ENCODE measurements at regions not wholly inside any gene's neighbourhood (a gene's known extent, or its start where the extent isn't known, plus 50 kb on each side); places are given as distances from the start of the nearest gene placed in this dataset.
"Not testable (repeated sequence)": the region's sequence is repeated elsewhere in the genome, so short reads cannot be mapped to it uniquely, and the experiment has no call there.

GRCh38 chr15:70382762-70383458 lies 285.2 kb upstream of the TLE3 start:
- no peak for DNase-seq

DNA sequence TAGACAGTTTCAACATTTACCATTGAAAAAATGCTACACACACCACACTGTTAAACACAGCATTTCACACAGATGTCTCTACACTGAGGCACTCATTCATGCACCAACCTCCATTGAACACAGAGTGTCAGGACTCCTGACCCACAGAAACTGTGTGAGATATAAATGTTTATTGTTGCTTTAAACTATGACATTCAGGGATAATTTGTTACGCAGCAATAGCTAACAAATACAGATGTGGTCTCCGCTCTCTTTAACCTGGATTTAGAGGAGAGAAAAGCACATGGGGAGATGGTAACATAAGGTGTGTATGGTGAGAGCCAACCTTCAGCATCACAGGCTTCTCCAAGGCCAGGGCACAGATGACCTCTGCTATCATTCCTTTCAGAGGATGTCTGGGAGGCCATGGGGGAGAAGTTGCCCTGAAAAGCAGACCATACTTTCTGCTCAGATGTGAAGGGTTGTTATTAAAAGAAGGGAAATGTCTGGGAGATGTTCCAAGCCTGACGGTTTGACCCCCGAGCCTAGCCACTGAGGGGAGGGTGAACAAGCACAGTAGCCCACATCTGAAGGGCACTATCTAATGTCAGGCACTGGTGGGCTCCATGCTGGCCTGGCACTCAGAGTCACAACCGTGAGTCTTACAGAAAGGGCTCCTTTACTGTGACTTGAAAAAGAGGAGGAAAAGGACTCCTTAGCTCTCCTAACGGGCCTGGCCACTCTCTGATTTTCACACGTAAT lies 284.5 kb upstream of the TLE3 start:
- DNase-seq: no peak

DNA sequence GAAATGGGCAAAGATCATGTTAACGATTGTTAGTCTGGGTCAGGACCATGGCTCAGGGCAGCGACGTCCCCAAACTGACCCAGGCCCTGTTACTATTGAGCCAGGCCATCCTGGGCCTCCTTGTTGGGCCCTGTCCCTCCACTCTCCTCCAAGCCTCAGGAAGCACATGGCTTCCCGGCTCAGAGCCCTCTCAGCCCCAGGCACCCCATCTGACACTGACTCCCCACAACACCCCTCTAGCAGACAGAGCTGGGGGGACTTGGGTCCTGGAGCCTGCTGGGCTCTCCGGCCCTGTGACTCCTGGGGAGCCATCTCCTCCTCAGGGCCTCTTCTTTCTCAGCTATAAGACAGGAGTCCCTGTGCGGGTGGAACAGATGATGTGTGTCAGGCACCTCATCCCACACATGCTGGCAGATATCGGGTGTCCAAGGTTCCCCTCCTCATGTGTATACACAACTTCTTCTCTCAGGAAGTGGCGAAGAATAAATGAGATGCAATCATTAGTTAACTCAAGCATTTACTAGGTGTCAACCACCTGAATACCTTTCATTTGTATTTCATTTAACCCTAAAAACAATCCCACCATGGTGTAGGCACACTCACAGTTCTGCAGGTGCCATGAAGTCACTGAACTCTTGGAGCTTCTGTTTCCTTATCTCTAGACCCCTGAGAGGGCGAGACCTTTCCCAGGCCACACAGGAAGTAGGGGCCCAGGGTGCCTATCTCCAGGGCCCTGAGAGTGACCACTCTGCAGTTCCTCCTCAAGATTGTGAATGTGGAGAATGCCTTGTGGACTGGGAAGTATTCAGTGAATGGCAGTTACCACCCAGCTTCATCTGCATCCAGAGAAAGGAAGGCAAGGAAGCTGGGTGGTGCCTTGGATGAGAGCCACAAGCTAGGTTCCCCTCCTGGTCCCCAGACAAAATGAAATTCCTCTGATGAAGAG lies 282.5 kb upstream of the TLE3 start:
- DNase-seq: no peak

DNA sequence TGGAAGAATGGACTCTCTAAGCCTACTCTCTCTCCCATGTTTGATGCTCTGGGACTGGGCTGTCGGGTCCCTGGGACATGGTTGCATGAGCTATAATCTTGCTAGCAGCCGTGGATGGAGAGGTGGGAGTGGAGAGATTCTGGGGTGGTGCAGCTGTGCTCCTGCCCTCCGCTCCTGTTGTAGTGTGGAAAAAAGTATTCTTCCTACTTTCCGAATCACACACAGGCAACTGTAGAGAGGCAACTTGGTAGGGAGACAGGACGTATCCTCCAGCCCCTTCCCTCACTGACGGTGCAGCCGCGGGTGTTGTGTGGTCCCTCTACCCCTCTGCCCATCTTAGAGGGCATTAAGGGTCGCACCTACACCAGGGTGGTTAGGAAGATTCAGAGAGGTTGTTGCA lies 281.4 kb upstream of the TLE3 start:
- no peak for DNase-seq

DNA sequence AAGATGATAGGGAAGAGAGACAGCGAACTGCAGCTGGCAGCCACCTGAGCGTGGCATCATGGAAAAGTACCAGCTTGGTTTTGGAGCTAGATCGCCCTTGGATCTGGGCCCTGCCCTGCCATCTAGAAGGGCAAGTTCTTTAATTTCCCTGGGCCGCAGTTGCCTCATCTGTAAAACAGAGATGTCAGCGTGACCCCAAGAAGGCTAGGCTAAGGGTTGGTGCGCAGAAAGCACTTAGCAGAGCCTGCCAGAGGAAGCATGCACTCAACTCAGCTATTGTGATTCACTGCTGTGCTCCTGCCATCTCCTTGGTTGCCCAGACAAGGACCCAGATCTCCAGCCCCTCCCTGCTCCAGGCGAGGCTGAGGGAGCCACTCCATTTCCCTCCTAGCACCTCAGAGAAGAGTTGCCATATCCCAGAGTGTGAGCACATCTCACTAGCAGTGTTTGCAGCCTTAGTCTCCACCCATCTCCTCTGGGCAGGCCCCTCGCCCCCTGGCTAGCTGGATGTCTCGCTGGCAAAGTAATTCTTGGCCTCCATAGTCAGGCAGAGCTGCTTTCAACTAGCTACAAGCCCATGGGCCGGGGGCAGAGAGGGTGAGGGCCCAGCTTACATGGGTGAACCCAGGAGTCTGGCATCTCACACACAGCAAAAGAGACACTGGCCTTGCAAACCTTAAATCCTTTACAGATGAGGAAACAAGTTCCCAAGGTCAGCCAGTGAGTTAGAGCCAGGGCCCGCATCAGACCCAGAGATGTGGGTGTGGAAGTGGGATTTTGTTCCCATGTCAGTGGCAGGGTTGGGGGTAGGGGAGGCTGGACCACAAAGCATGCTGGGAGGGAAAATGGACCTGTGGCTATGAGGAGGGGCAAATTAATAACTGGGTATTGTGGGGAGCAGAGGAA lies 280.7 kb upstream of the TLE3 start:
- no peak for DNase-seq

- DNase-seq: peak; percentile 17
Measured at GRCh38 chr15:70376929-70377691, 279.4 kb upstream of the TLE3 start.

- DNase-seq: no peak
Measured at GRCh38 chr15:70376031-70376928, 278.6 kb upstream of the TLE3 start.

DNA sequence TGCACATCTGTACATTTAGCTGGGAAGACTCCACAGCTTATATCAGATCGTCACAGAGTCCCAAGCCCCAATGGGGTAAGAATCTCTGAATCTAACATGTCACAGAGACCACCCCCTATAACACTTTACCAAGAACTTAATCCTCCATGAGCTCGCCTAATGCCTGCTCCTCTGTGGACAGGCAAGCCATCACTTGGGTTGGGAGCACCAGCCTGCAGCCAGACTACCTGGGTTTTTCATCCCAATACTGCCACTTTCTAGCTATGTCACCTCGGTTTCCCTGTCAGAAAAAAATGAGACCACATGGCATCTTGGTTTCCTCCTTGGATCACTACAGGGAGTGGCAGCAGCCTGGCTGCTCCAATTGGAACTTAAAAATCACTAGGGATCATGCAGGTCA lies 277.9 kb upstream of the TLE3 start:
- DNase-seq: no peak

- DNase-seq: peak; percentile 24
Measured at GRCh38 chr15:70375006-70375431, 277.3 kb upstream of the TLE3 start.

DNA sequence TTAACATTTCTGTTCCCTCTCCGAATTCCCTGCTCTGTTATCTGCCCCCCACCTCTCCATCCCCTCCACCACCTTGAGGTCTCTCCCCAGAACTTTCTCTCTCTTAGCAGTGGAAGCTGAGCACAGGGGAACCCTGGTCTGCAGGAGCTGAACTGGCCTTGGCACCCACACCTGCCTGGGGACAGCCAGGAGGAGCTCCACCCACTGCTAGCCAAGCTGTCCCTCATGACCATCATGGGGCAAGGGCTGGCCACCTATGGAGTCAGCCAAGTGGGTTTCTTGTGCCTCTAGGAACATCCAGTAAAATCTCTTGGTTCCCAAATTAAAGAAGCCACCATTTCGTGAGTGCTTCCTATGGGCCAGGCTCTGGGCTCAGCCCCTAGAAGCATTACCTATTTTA lies 276.4 kb upstream of the TLE3 start:
- DNase-seq: no peak

DNA sequence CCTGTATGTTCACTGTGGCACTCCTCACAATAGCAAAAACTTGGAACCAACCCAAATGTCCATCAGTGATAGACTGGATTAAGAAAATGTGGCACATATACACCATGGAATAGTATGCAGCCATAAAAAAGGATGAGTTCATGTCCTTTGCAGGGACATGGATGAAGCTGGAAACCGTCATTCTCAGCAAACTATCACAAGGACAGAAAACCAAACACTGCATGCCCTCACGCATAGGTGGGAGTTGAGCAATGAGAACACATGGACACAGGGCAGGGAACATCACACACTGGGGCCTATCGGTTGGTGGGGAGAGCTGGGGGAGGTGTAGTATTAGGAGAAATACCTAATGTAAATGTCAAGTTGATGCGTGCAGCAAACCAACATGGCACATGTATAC lies 275.7 kb upstream of the TLE3 start:
- not testable (repeated sequence) for DNase-seq

DNA sequence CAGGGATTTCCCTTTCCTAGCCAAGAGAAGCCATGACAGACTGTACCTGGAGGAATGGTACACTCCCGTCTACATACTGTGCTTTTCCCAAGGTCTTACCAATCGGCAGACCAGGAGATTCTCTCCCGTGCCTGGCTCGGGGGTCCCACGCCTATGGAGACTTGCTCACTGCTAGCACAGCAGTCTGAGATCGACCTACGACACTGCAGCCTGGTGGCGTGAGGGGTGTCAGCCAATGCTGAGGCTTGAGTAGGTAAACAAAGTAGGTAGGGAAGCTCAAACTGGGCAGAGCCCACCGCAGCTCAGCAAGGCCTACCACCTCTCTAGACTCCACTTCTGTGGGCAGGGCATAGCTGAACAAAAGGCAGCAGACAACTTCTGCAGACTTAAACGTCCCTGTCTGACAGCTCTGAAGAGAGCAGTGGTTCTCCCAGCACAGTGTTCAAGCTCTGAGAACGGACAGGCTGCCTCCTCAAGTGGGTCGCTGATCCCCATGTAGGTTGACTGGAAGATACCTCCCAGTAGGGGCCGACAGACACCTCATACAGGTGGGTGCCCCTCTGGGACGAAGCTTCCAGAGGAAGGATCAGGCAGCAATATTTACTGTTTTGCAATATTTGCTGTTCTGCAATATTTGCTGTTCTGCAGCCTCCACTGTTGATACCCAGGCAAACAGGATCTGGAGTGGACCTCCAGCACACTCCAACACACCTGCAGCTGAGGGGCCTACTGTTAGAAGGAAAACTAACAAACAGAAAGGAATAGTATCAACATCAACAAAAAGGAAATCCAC lies 270.4 kb upstream of the TLE3 start:
- DNase-seq: not testable (repeated sequence)

- not testable (repeated sequence) for DNase-seq
Measured at GRCh38 chr15:70364023-70364422, 266.3 kb upstream of the TLE3 start.

- DNase-seq: no peak
Measured at GRCh38 chr15:70362886-70363285, 265.2 kb upstream of the TLE3 start.

DNA sequence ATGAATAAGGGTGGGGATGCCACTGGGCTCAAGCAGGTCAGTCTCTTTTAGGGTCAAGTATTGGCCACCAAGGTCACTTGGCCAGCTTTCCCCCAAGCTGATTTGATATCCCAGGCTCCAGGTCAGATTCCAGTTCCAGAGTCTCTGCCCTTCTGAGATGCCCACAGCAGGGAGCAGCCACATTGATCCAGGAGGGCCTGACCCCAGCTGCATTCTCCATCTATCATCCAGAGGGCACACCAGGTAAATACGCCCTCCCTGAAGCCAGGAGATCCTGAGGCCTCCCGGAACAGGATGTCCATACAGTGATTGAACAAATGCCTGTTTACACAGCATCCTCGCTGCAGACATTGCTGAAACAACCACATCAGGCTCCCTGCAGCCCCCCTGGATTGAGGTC lies 264.6 kb upstream of the TLE3 start:
- no peak for DNase-seq

GRCh38 chr15:70361891-70362290 lies 264.2 kb upstream of the TLE3 start:
- DNase-seq: no peak

DNA sequence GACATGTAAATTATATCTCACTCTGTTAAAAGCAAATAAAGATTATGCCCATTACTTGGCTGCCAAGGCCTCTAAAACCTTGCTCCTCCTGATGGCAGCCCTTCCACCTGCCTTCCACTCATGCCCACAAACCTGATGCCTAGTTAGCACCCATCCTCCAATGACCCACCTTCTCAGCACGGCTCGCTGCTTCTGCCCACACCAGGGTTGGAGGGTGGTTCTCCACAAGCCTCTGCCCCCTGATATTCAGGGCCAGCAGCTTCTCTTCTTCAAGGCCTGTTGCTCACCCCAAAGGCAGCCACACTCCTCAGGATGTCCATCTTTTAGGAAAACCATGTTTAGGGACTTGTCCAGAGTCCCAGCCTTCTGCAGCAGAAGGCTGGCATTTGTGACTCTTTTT lies 263.4 kb upstream of the TLE3 start:
- no peak for DNase-seq

- DNase-seq: no peak
Measured at GRCh38 chr15:70358871-70359647, 261.3 kb upstream of the TLE3 start.
